H9 (cell line): ENCODE measurements at regions not wholly inside any gene's neighbourhood (a gene's known extent, or its start where the extent isn't known, plus 50 kb on each side); places are given as distances from the start of the nearest gene placed in this dataset.
A peak's percentile ranks its signal among the peaks of the same experiment; 100 is the strongest.

Experiments used
- DNase-seq: peaks from one replicate; pipeline ENCODE4 v3.0.0-alpha.2; 2017
- H2AFZ ChIP-seq: one replicate; pipeline ENCODE4 v1.6.1; 2013; ENCODE audit warnings: mild to moderate bottlenecking, low read length, control low read depth, moderate library complexity
- H2AK5ac ChIP-seq: 2 replicates; pipeline ENCODE4 v1.6.1; 2013; ENCODE audit warnings: low read length, control low read depth, mixed read lengths; ENCODE audit not compliant: insufficient read length
- H2BK120ac ChIP-seq: one replicate; pipeline ENCODE4 v1.6.1; 2013; ENCODE audit warnings: low read depth, mild to moderate bottlenecking, low read length, control low read depth, inconsistent platforms; ENCODE audit not compliant: poor library complexity, severe bottlenecking
- H2BK12ac ChIP-seq: 2 replicates; pipeline ENCODE4 v1.6.1; 2013; ENCODE audit warnings: low read length, control low read depth, mixed read lengths, low read depth; ENCODE audit not compliant: insufficient read length
- H2BK15ac ChIP-seq: 2 replicates; pipeline ENCODE4 v1.6.1; 2013; ENCODE audit warnings: low read depth, low read length, control low read depth
- H2BK20ac ChIP-seq: one replicate; pipeline ENCODE4 v1.6.1; 2013; ENCODE audit warnings: low read depth, mild to moderate bottlenecking, low read length, control low read depth, inconsistent platforms; ENCODE audit not compliant: poor library complexity, severe bottlenecking
- H2BK5ac ChIP-seq: 2 replicates; pipeline ENCODE4 v1.6.1; 2013; ENCODE audit warnings: low read length, control low read depth, mixed read lengths; ENCODE audit not compliant: insufficient read length
- H3K14ac ChIP-seq: 2 replicates; pipeline ENCODE4 v1.6.1; 2013; ENCODE audit warnings: low read length, control low read depth; ENCODE audit not compliant: insufficient read depth
- H3K18ac ChIP-seq: 2 replicates; pipeline ENCODE4 v1.6.1; 2013; ENCODE audit warnings: low read depth, mild to moderate bottlenecking, mixed read lengths, low read length, control low read depth; ENCODE audit not compliant: insufficient read length
- H3K23ac ChIP-seq: 2 replicates; pipeline ENCODE4 v1.6.1; 2013; ENCODE audit warnings: low read length, control low read depth, mixed read lengths, low read depth; ENCODE audit not compliant: insufficient read length
- H3K23me2 ChIP-seq: 2 replicates; pipeline ENCODE4 v1.6.1; 2013; ENCODE audit warnings: low read depth, mild to moderate bottlenecking, mixed read lengths, low read length, control low read depth; ENCODE audit not compliant: insufficient read length, poor library complexity, severe bottlenecking
- H3K27ac ChIP-seq: 2 replicates; pipeline ENCODE4 v1.5.1; 2013; ENCODE audit warnings: low read length, control low read depth, mixed read lengths, low read depth; ENCODE audit not compliant: insufficient read length
- H3K27me3 ChIP-seq: 2 replicates; pipeline ENCODE4 v1.6.1; 2013; ENCODE audit warnings: low read length, control low read depth, inconsistent platforms; ENCODE audit not compliant: insufficient read depth
- H3K4ac ChIP-seq: 2 replicates; pipeline ENCODE4 v1.6.1; 2013; ENCODE audit warnings: low read depth, mild to moderate bottlenecking, control low read depth, inconsistent platforms, low read length, moderate library complexity
- H3K4me1 ChIP-seq: 2 replicates; pipeline ENCODE4 v1.6.1; 2013; ENCODE audit warnings: low read length, control low read depth, inconsistent platforms; ENCODE audit not compliant: insufficient read depth
- H3K4me2 ChIP-seq: 2 replicates; pipeline ENCODE4 v1.6.1; 2013; ENCODE audit warnings: low read length, control low read depth, mixed read lengths; ENCODE audit not compliant: insufficient read length, insufficient read depth
- H3K56ac ChIP-seq: 2 replicates; pipeline ENCODE4 v1.6.1; 2013; ENCODE audit warnings: low read depth, mild to moderate bottlenecking, mixed read lengths, low read length, control low read depth; ENCODE audit not compliant: insufficient read length
- H3K79me1 ChIP-seq: 2 replicates; pipeline ENCODE4 v1.6.1; 2013; ENCODE audit warnings: low read depth, mild to moderate bottlenecking, moderate library complexity, low read length, control low read depth, inconsistent platforms; ENCODE audit not compliant: insufficient read depth, poor library complexity, severe bottlenecking
- H3K79me2 ChIP-seq: 2 replicates; pipeline ENCODE4 v1.6.1; 2013; ENCODE audit warnings: low read length, control low read depth, inconsistent platforms; ENCODE audit not compliant: insufficient read depth
- H3K9ac ChIP-seq: 2 replicates; pipeline ENCODE4 v1.6.1; 2013; ENCODE audit warnings: low read length, control low read depth, mixed read lengths; ENCODE audit not compliant: insufficient read length; ENCODE audit errors: extremely low read depth
- H3K9me3 ChIP-seq: one replicate; pipeline ENCODE4 v1.6.1; 2013; ENCODE audit warnings: low read depth, low read length, inconsistent platforms; ENCODE audit not compliant: control insufficient read depth
- H3T11ph ChIP-seq: one replicate; pipeline ENCODE4 v1.6.1; 2013; ENCODE audit warnings: mild to moderate bottlenecking, low read length, control low read depth, inconsistent platforms
- H4K20me1 ChIP-seq: one replicate; pipeline ENCODE4 v1.6.1; 2013; ENCODE audit not compliant: control insufficient read depth, insufficient read length, insufficient read depth
- H4K5ac ChIP-seq: 2 replicates; pipeline ENCODE4 v1.6.1; 2013; ENCODE audit warnings: low read depth, mild to moderate bottlenecking, mixed read lengths, low read length, control low read depth; ENCODE audit not compliant: insufficient read length
- H4K8ac ChIP-seq: replicated peaks from 2 replicates; pipeline ENCODE4 v1.6.1; 2013; ENCODE audit warnings: low read length, control low read depth, mixed read lengths, low read depth; ENCODE audit not compliant: insufficient read length
- H4K91ac ChIP-seq: 2 replicates; pipeline ENCODE4 v1.6.1; 2013; ENCODE audit warnings: low read depth, mild to moderate bottlenecking, moderate library complexity, mixed read lengths, low read length, control low read depth; ENCODE audit not compliant: insufficient read length
- H3K27ac Mint-ChIP-seq, 3 experiments: 2 replicates in 2 of 3; 3 replicates in 1 of 3; pipeline ENCODE4 v1.8.0; 2020 to 2021; ENCODE audit warnings: mixed read lengths in 3 of 3, mild to moderate bottlenecking in 1 of 3, moderate library complexity in 1 of 3
- H3K27me3 Mint-ChIP-seq: 2 replicates; pipeline ENCODE4 v1.8.0; 2021; ENCODE audit warnings: low read depth, mild to moderate bottlenecking, moderate library complexity, mixed read lengths
- H3K36me3 Mint-ChIP-seq, 3 experiments: 2 replicates in 2 of 3; 3 replicates in 1 of 3; pipeline ENCODE4 v1.8.0; 2020 to 2021; ENCODE audit warnings: low read depth in 3 of 3, mixed read lengths in 3 of 3; ENCODE audit not compliant: insufficient read depth in 1 of 3
- H3K4me1 Mint-ChIP-seq, 2 experiments: 2 replicates each; pipeline ENCODE4 v1.8.0; 2020; ENCODE audit warnings: mixed read lengths in 2 of 2
- H3K4me3 Mint-ChIP-seq, 2 experiments: 2 replicates in 1 of 2; 3 replicates in 1 of 2; pipeline ENCODE4 v1.8.0; 2020 to 2021; ENCODE audit warnings: mild to moderate bottlenecking in 2 of 2, mixed read lengths in 2 of 2, moderate library complexity in 1 of 2
- H3K9me3 Mint-ChIP-seq, 2 experiments: 2 replicates in 1 of 2; 3 replicates in 1 of 2; pipeline ENCODE4 v1.8.0; 2020; ENCODE audit warnings: mild to moderate bottlenecking in 2 of 2, mixed read lengths in 2 of 2, moderate library complexity in 1 of 2
- CTCF ChIP-seq: fragments of 200-600 bp; sonication (generic); conservative IDR thresholded peaks from 3 replicates; pipeline ENCODE4 v1.8.0; 2021; ENCODE audit warnings: antibody characterized with exemption, mild to moderate bottlenecking
- WGBS: extraction: QIAGEN DNeasy Blood & Tissue Kit; methylation state at CpG from one replicate; pipeline ENCODE4 v1.1.7; 2013; ENCODE audit warnings: missing lambda C conversion rate, low lambda C conversion rate, mixed read lengths; ENCODE audit not compliant: insufficient read length; ENCODE audit errors: extremely low coverage; 5-methylcytosine and 5-hydroxymethylcytosine counted together

GRCh38 chr4:53908661-53909078, 155.7 kb downstream of the CHIC2 start:
- H3K23ac ChIP-seq = no peak overlapping the region
- H2AFZ ChIP-seq = peak overlapping the region; percentile 92
- no peak overlapping the region for H3T11ph ChIP-seq
- no peaks in the 10 kb centered on the region for H3K79me2 ChIP-seq
- H4K5ac ChIP-seq = no peak overlapping the region
- TF ChIP-seq CTCF = peak; percentile 75
- no peaks in the 10 kb centered on the region for H3K4me1 ChIP-seq
- no peaks in the 10 kb centered on the region; the same call in 1 of the 2 replicates for H3K27me3 ChIP-seq
- H3K27ac ChIP-seq = no peak overlapping the region
- H3K23me2 ChIP-seq = no peaks in the 10 kb centered on the region
- WGBS = no CpG with 5 or more reads among the region's 8 CpGs
- no peak overlapping the region for H2BK15ac ChIP-seq
- H2BK20ac ChIP-seq = no peak overlapping the region
- no peak overlapping the region for H2BK120ac ChIP-seq
- Mint-ChIP-seq H3K27ac (no peak overlapping the region), H3K36me3 (no peaks in the 10 kb centered on the region), H3K27me3 (peaks cover 48% of the 10 kb centered on the region), H3K9me3 (no peaks in the 10 kb centered on the region), H3K4me3 (no peak overlapping the region), H3K4me1 (peaks cover 15 to 17% of the 10 kb centered on the region in 2 experiments)
- DNase-seq = no peak
- H3K18ac ChIP-seq = no peak overlapping the region
- H4K91ac ChIP-seq = no peak overlapping the region
- H2AK5ac ChIP-seq = no peak overlapping the region
- no peak overlapping the region for H3K56ac ChIP-seq
- no peak overlapping the region for H2BK5ac ChIP-seq
- no peak overlapping the region for H3K4ac ChIP-seq
- H4K20me1 ChIP-seq = no peaks in the 10 kb centered on the region
- no peak overlapping the region for H3K9ac ChIP-seq
- no peaks in the 10 kb centered on the region for H3K9me3 ChIP-seq
- H4K8ac ChIP-seq = no peak overlapping the region
- no peak overlapping the region for H3K14ac ChIP-seq
- H3K4me2 ChIP-seq = peak overlapping the region; percentile 44
- no peak overlapping the region for H2BK12ac ChIP-seq
- no peaks in the 10 kb centered on the region for H3K79me1 ChIP-seq
